B cell (primary cell): ENCODE measurements at regions not wholly inside any gene's neighbourhood (a gene's known extent, or its start where the extent isn't known, plus 50 kb on each side); places are given as distances from the start of the nearest gene placed in this dataset.

ENCODE experiments used
- ATAC-seq: fragments of 200-7000 bp; cut with Tn5 transposase; one replicate; pipeline ENCODE4 v1.10.0; 2021; ENCODE audit warnings: low read depth, mild to moderate bottlenecking, moderate number of reproducible peaks, moderate library complexity
- CTCF ChIA-PET: fragments of 350-600 bp; sonication (Branson Sonifier 250); formaldehyde crosslinking; loops from one replicate; lab custom pipeline; 2021; ENCODE audit warnings: antibody characterized with exemption, inconsistent platforms; lab: Charles Lee
- POLR2A ChIA-PET: fragments of 350-600 bp; sonication (Branson Sonifier 250); formaldehyde crosslinking; loops from one replicate; lab custom pipeline; 2021; ENCODE audit warnings: antibody characterized with exemption; lab: Charles Lee
- DNase-seq: peaks from one replicate; pipeline ENCODE4 v3.0.0; 2013
- H2AFZ ChIP-seq: 2 replicates; pipeline ENCODE4 v1.6.1; 2012; ENCODE audit warnings: mild to moderate bottlenecking, low read depth, low read length; ENCODE audit not compliant: insufficient read depth, poor library complexity, severe bottlenecking
- H3K27ac ChIP-seq, 2 donors: 1 replicate in 1 of 2; 2 replicates in 1 of 2; pipeline ENCODE4 v1.5.1; 2012 to 2013; ENCODE audit warnings: low read length in 2 of 2, mild to moderate bottlenecking in 2 of 2, moderate library complexity in 1 of 2
- H3K27me3 ChIP-seq, 4 experiments: fragments of 200-600 bp in 1 of 4; sonication (generic) in 1 of 4; replicated peaks in 1 of 4; 1 replicate in 2 of 4; 2 replicates in 2 of 4; pipeline versions ENCODE4 v1.6.1 to v1.7.0; 2013 to 2016; ENCODE audit warnings: low read length in 3 of 4, mild to moderate bottlenecking in 2 of 4, mixed read lengths in 1 of 4, moderate library complexity in 1 of 4; ENCODE audit not compliant: insufficient read depth in 4 of 4, control insufficient read depth in 3 of 4; ENCODE audit errors: control extremely low read depth in 1 of 4
- H3K36me3 ChIP-seq, 2 experiments: replicated peaks in 1 of 2; 1 replicate in 1 of 2; 2 replicates in 1 of 2; pipeline versions ENCODE4 v1.6.1 to v1.7.1; 2013; ENCODE audit warnings: low read length in 1 of 2; ENCODE audit not compliant: insufficient read depth in 2 of 2, control insufficient read depth in 1 of 2; ENCODE audit errors: control extremely low read depth in 1 of 2, extremely low read depth in 1 of 2
- H3K4me1 ChIP-seq, 2 donors: fragments of 200-600 bp in 1 of 2; sonication (generic) in 1 of 2; 1 replicate in 1 of 2; 2 replicates in 1 of 2; pipeline versions ENCODE4 v1.5.1 to v1.6.1; 2013 to 2017; ENCODE audit warnings: low read length in 2 of 2; ENCODE audit not compliant: control insufficient read depth in 2 of 2, insufficient read depth in 2 of 2
- H3K4me2 ChIP-seq: replicated peaks from 2 replicates; pipeline ENCODE3; 2012; ENCODE audit warnings: mild to moderate bottlenecking, low read depth, low read length; ENCODE audit not compliant: poor library complexity, severe bottlenecking
- H3K4me3 ChIP-seq, 5 experiments: fragments of 200-600 bp in 1 of 5; sonication (generic) in 1 of 5; 1 replicate in 3 of 5; 2 replicates in 2 of 5; pipeline versions ENCODE4 v1.5.1 to v1.7.0; 2011 to 2016; ENCODE audit warnings: low read length in 4 of 5, mild to moderate bottlenecking in 4 of 5, low read depth in 2 of 5, control low read depth in 1 of 5, moderate library complexity in 1 of 5; ENCODE audit not compliant: insufficient read depth in 1 of 5; ENCODE audit errors: control extremely low read depth in 1 of 5, extremely low read depth in 1 of 5
- H3K79me2 ChIP-seq: fragments of 200-600 bp; sonication (generic); one replicate; pipeline ENCODE4 v1.6.0; 2016; ENCODE audit warnings: low read length; ENCODE audit not compliant: control insufficient read depth, insufficient read depth
- H3K9ac ChIP-seq: fragments of 200-600 bp; sonication (generic); 2 replicates; pipeline ENCODE4 v1.6.1; 2017; ENCODE audit warnings: mild to moderate bottlenecking, low read length, moderate library complexity
- H3K9me3 ChIP-seq, 3 donors: one replicate each; pipeline versions ENCODE4 v1.6.1 to v1.7.1; 2013; ENCODE audit warnings: low read length in 2 of 3; ENCODE audit not compliant: control insufficient read depth in 2 of 3, insufficient read depth in 1 of 3; ENCODE audit errors: control extremely low read depth in 1 of 3
- H4K20me1 ChIP-seq: 2 replicates; pipeline ENCODE4 v1.6.0; 2012; ENCODE audit warnings: mild to moderate bottlenecking, low read length; ENCODE audit not compliant: insufficient read depth, control insufficient read depth, poor library complexity, severe bottlenecking
- H3K27ac Mint-ChIP-seq: one replicate; pipeline ENCODE4 v1.8.0; 2021; ENCODE audit warnings: mixed read lengths
- H3K27me3 Mint-ChIP-seq: one replicate; pipeline ENCODE4 v1.8.0; 2021; ENCODE audit warnings: mixed read lengths
- H3K4me1 Mint-ChIP-seq: one replicate; pipeline ENCODE4 v1.8.0; 2021; ENCODE audit warnings: mixed read lengths
- H3K4me3 Mint-ChIP-seq: one replicate; pipeline ENCODE4 v1.8.0; 2021; ENCODE audit warnings: mixed read lengths
- H3K9me3 Mint-ChIP-seq: one replicate; pipeline ENCODE4 v1.8.0; 2022; ENCODE audit warnings: mixed read lengths; ENCODE audit not compliant: insufficient read depth
- CTCF ChIP-seq: fragments of 200-600 bp; IDR thresholded peaks from one replicate; pipeline ENCODE4 v1.8.0; 2022; ENCODE audit warnings: antibody characterized with exemption, mild to moderate bottlenecking
- EZH2 ChIP-seq: IDR thresholded peaks from 2 replicates; pipeline ENCODE4 v1.6.1; 2012; ENCODE audit warnings: borderline replicate concordance, low read depth, mild to moderate bottlenecking, moderate library complexity, low read length; ENCODE audit not compliant: insufficient read depth, poor library complexity, severe bottlenecking
- WGBS: methylation state at CpG from one replicate; pipeline ENCODE4 v1.1.5; 2013; ENCODE audit warnings: missing lambda C conversion rate; ENCODE audit not compliant: insufficient coverage; 5-methylcytosine and 5-hydroxymethylcytosine counted together
- intact Hi-C: fragments of 100-400 bp; cut with micrococcal nuclease; formaldehyde crosslinking; loops from one replicate; pipeline ENCODE4 v1.10.0; 2022

- H3K36me3 ChIP-seq = no peaks in the 10 kb centered on the region
- POLR2A ChIA-PET = no interaction called here
- no peaks in the 10 kb centered on the region for H3K27me3 ChIP-seq
- H3K9ac ChIP-seq = no peak overlapping the region
- CTCF ChIA-PET = no interaction called here
- Mint-ChIP-seq H3K9me3 (no peaks in the 10 kb centered on the region), H3K27ac (no peak overlapping the region), H3K4me1 (no peaks in the 10 kb centered on the region), H3K4me3 (no peak overlapping the region), H3K27me3 (no peaks in the 10 kb centered on the region)
- WGBS = no CpG with 5 or more reads among the region's 5 CpGs
- no peaks in the 10 kb centered on the region for H3K79me2 ChIP-seq
- no peak overlapping the region for H2AFZ ChIP-seq
- H3K27ac ChIP-seq = no peak overlapping the region
- ATAC-seq = no peak
- no peak for DNase-seq
- intact Hi-C loops = no loop called here
- H3K4me1 ChIP-seq = no peaks in the 10 kb centered on the region
- no peak overlapping the region for H3K4me3 ChIP-seq
- H3K9me3 ChIP-seq = no peaks in the 10 kb centered on the region
- H4K20me1 ChIP-seq = no peaks in the 10 kb centered on the region
- H3K4me2 ChIP-seq = no peak overlapping the region
- no peak for TF ChIP-seq CTCF
- TF ChIP-seq EZH2 = no peak
Measured at GRCh38 chr3:174720717-174721116, 138.4 kb upstream of the NAALADL2 start.

- Mint-ChIP-seq H3K9me3 (no peaks in the 10 kb centered on the region), H3K27me3 (no peaks in the 10 kb centered on the region), H3K4me1 (no peaks in the 10 kb centered on the region), H3K27ac (no peak overlapping the region), H3K4me3 (no peak overlapping the region)
- TF ChIP-seq CTCF (no peak), EZH2 (no peak)
- no peaks in the 10 kb centered on the region for H3K27me3 ChIP-seq
- H3K79me2 ChIP-seq = no peaks in the 10 kb centered on the region
- H3K9me3 ChIP-seq = no peaks in the 10 kb centered on the region
- ATAC-seq = no peak
- ChIA-PET POLR2A (no interaction called here), CTCF (no interaction called here)
- no CpG with 5 or more reads among the region's 3 CpGs for WGBS
- no peaks in the 10 kb centered on the region for H3K36me3 ChIP-seq
- intact Hi-C loops = no loop called here
- H2AFZ ChIP-seq = no peak overlapping the region
- H3K27ac ChIP-seq = no peak overlapping the region
- no peak overlapping the region for H3K9ac ChIP-seq
- DNase-seq = no peak
- H3K4me3 ChIP-seq = no peak overlapping the region
- no peaks in the 10 kb centered on the region for H3K4me1 ChIP-seq
- no peaks in the 10 kb centered on the region for H4K20me1 ChIP-seq
- H3K4me2 ChIP-seq = no peak overlapping the region
Measured at GRCh38 chr3:174725303-174725702, 133.8 kb upstream of the NAALADL2 start.
